ENCODE measurements at regions not wholly inside any gene's neighbourhood (a gene's known extent, or its start where the extent isn't known, plus 50 kb on each side); places are given as distances from the start of the nearest gene placed in this dataset.

- no peaks in the 10 kb centered on the region for H3K36me3 ChIP-seq (ENCODE audit: control insufficient read depth, low read depth, low read length)
- H3K4me1 ChIP-seq (ENCODE audit: control insufficient read depth, low read depth, low read length) = no peaks in the 10 kb centered on the region
- H3K4me3 ChIP-seq (ENCODE audit: low read length) = no peak overlapping the region
- no peak overlapping the region for H3K27ac ChIP-seq (ENCODE audit: low read length)
- H3K9ac ChIP-seq (ENCODE audit: low read length) = no peak overlapping the region
- no peaks in the 10 kb centered on the region for H3K9me3 ChIP-seq (ENCODE audit: control insufficient read depth, low read depth, low read length)
- H3K27me3 ChIP-seq (ENCODE audit: control insufficient read depth, insufficient read depth, low read length) = no peaks in the 10 kb centered on the region
Observed at GRCh38 chr18:22021701-22022100, 147.7 kb upstream of the GATA6 start.

DNA sequence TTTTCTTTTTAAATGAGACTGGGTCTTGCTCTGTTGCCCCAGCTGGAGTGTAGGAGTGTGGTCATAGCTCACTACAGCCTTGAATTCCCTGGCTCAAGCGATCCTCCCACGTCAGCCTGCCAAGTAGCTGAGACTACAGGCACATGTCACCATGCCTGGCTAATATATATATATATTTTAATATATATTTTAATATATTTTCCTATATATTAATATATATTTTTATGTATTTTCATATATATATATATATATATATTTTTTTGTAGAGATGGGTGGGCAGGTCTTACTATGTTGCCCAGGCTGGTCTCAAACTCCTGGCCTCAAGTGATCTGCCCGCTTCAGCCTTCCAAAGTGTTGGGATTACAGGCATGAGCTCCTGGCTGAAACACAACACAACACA, 144.5 kb upstream of the GATA6 start:
- H3K4me3 ChIP-seq (ENCODE audit: low read length) = no peak overlapping the region
- no peaks in the 10 kb centered on the region for H3K27me3 ChIP-seq (ENCODE audit: control insufficient read depth, insufficient read depth, low read length)
- no peaks in the 10 kb centered on the region for H3K36me3 ChIP-seq (ENCODE audit: control insufficient read depth, low read depth, low read length)
- no peak overlapping the region for H3K27ac ChIP-seq (ENCODE audit: low read length)
- H3K4me1 ChIP-seq (ENCODE audit: control insufficient read depth, low read depth, low read length) = no peaks in the 10 kb centered on the region
- H3K9me3 ChIP-seq (ENCODE audit: control insufficient read depth, low read depth, low read length) = no peaks in the 10 kb centered on the region
- H3K9ac ChIP-seq (ENCODE audit: low read length) = no peak overlapping the region

DNA sequence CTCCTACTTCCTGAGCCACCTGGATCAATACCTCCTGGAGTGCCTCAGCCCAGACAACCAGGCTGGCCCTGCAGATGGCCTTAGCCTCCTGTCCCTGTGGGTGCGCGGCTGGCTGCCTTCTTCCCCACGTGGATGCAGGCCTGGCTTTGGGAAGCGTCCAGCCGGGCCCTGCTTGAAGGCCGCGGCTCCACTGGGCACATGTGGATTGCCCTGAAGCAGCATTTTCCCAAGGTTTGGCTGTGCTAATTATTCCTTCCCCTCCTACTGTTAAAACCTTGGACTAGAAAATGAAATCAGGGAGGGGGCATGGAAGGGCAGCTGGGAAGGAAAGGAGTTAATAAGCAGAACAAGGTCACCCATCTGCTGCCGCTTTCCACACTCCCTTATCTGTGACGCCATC, 143.0 kb upstream of the GATA6 start:
- Histone ChIP-seq H3K4me3 (ENCODE audit: low read length) (no peak overlapping the region), H3K36me3 (ENCODE audit: control insufficient read depth, low read depth, low read length) (no peaks in the 10 kb centered on the region), H3K27ac (ENCODE audit: low read length) (no peak overlapping the region), H3K27me3 (ENCODE audit: control insufficient read depth, insufficient read depth, low read length) (no peaks in the 10 kb centered on the region), H3K9me3 (ENCODE audit: control insufficient read depth, low read depth, low read length) (no peaks in the 10 kb centered on the region), H3K4me1 (ENCODE audit: control insufficient read depth, low read depth, low read length) (no peaks in the 10 kb centered on the region), H3K9ac (ENCODE audit: low read length) (no peak overlapping the region)

- Histone ChIP-seq H3K9ac (ENCODE audit: low read length) (no peak overlapping the region), H3K9me3 (ENCODE audit: control insufficient read depth, low read depth, low read length) (no peaks in the 10 kb centered on the region), H3K27me3 (ENCODE audit: control insufficient read depth, insufficient read depth, low read length) (no peaks in the 10 kb centered on the region), H3K4me1 (ENCODE audit: control insufficient read depth, low read depth, low read length) (no peaks in the 10 kb centered on the region), H3K27ac (ENCODE audit: low read length) (no peak overlapping the region), H3K4me3 (ENCODE audit: low read length) (no peak overlapping the region), H3K36me3 (ENCODE audit: control insufficient read depth, low read depth, low read length) (no peaks in the 10 kb centered on the region)
Observed at GRCh38 chr18:22026889-22027288, 142.5 kb upstream of the GATA6 start.

DNA sequence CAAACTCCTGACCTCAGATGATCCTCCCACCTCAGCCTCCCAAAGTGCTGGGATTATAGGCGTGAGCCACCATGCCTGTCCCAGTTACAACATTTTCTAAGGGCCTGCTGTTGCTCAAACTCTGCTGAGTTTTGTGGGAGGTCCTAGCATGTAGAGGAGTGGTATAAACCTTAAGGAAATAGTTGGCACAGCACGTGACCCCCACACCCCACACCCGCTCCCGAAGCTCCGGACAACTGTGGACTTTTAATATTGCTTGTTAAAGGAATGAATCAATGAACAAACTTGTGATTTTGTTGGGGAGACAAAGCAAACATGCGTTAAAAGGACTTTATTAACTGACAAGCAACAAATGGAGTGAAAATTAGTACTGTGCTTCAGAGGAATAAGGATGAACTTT, 137.8 kb upstream of the GATA6 start:
- Histone ChIP-seq H3K4me3 (ENCODE audit: low read length) (no peak overlapping the region), H3K4me1 (ENCODE audit: control insufficient read depth, low read depth, low read length) (peaks cover 9% of the 10 kb centered on the region), H3K27me3 (ENCODE audit: control insufficient read depth, insufficient read depth, low read length) (no peaks in the 10 kb centered on the region), H3K27ac (ENCODE audit: low read length) (no peak overlapping the region), H3K9me3 (ENCODE audit: control insufficient read depth, low read depth, low read length) (no peaks in the 10 kb centered on the region), H3K36me3 (ENCODE audit: control insufficient read depth, low read depth, low read length) (no peaks in the 10 kb centered on the region), H3K9ac (ENCODE audit: low read length) (no peak overlapping the region)

GRCh38 chr18:22032392-22032961, 136.9 kb upstream of the GATA6 start:
- H3K9ac ChIP-seq (ENCODE audit: low read length) = no peak overlapping the region
- no peaks in the 10 kb centered on the region for H3K9me3 ChIP-seq (ENCODE audit: control insufficient read depth, low read depth, low read length)
- no peak overlapping the region for H3K27ac ChIP-seq (ENCODE audit: low read length)
- no peaks in the 10 kb centered on the region for H3K27me3 ChIP-seq (ENCODE audit: control insufficient read depth, insufficient read depth, low read length)
- H3K36me3 ChIP-seq (ENCODE audit: control insufficient read depth, low read depth, low read length) = no peaks in the 10 kb centered on the region
- H3K4me1 ChIP-seq (ENCODE audit: control insufficient read depth, low read depth, low read length) = peaks cover 9% of the 10 kb centered on the region
- H3K4me3 ChIP-seq (ENCODE audit: low read length) = no peak overlapping the region

GRCh38 chr18:22033085-22033484, 136.3 kb upstream of the GATA6 start:
- H3K36me3 ChIP-seq (ENCODE audit: control insufficient read depth, low read depth, low read length) = no peaks in the 10 kb centered on the region
- H3K27me3 ChIP-seq (ENCODE audit: control insufficient read depth, insufficient read depth, low read length) = no peaks in the 10 kb centered on the region
- no peak overlapping the region for H3K27ac ChIP-seq (ENCODE audit: low read length)
- no peak overlapping the region for H3K4me3 ChIP-seq (ENCODE audit: low read length)
- peaks cover 9% of the 10 kb centered on the region for H3K4me1 ChIP-seq (ENCODE audit: control insufficient read depth, low read depth, low read length)
- H3K9ac ChIP-seq (ENCODE audit: low read length) = no peak overlapping the region
- no peaks in the 10 kb centered on the region for H3K9me3 ChIP-seq (ENCODE audit: control insufficient read depth, low read depth, low read length)

DNA sequence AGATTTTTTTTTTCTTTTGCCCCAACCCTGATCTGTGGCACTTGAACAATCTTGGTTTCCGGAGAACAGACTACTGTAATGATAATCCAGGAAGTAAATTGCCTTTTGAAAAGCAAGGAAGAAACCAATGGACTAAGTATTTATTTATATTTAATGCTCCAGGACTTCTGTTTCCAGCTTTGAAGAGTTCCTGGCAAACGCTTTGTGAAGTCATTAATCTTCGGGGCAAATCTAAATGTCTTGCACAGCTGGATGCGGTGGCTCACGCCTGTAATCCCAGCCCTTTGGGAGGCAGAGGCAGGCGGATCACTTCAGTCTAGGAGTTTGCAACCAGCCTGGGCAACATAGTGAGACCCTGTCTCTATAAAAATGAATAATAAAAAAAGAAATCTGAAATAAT, 135.1 kb upstream of the GATA6 start:
- Histone ChIP-seq H3K36me3 (ENCODE audit: control insufficient read depth, low read depth, low read length) (no peaks in the 10 kb centered on the region), H3K4me1 (ENCODE audit: control insufficient read depth, low read depth, low read length) (peaks cover 9% of the 10 kb centered on the region), H3K4me3 (ENCODE audit: low read length) (no peak overlapping the region), H3K9me3 (ENCODE audit: control insufficient read depth, low read depth, low read length) (no peaks in the 10 kb centered on the region), H3K27ac (ENCODE audit: low read length) (no peak overlapping the region), H3K27me3 (ENCODE audit: control insufficient read depth, insufficient read depth, low read length) (no peaks in the 10 kb centered on the region), H3K9ac (ENCODE audit: low read length) (no peak overlapping the region)

GRCh38 chr18:22040533-22040932, 128.9 kb upstream of the GATA6 start:
- no peak overlapping the region for H3K27ac ChIP-seq (ENCODE audit: low read length)
- H3K9me3 ChIP-seq (ENCODE audit: control insufficient read depth, low read depth, low read length) = no peaks in the 10 kb centered on the region
- no peak overlapping the region for H3K9ac ChIP-seq (ENCODE audit: low read length)
- no peaks in the 10 kb centered on the region for H3K27me3 ChIP-seq (ENCODE audit: control insufficient read depth, insufficient read depth, low read length)
- H3K36me3 ChIP-seq (ENCODE audit: control insufficient read depth, low read depth, low read length) = no peaks in the 10 kb centered on the region
- H3K4me1 ChIP-seq (ENCODE audit: control insufficient read depth, low read depth, low read length) = no peaks in the 10 kb centered on the region
- H3K4me3 ChIP-seq (ENCODE audit: low read length) = no peak overlapping the region

- no peaks in the 10 kb centered on the region for H3K4me1 ChIP-seq (ENCODE audit: control insufficient read depth, low read depth, low read length)
- no peak overlapping the region for H3K27ac ChIP-seq (ENCODE audit: low read length)
- H3K9ac ChIP-seq (ENCODE audit: low read length) = no peak overlapping the region
- H3K36me3 ChIP-seq (ENCODE audit: control insufficient read depth, low read depth, low read length) = no peaks in the 10 kb centered on the region
- no peaks in the 10 kb centered on the region for H3K27me3 ChIP-seq (ENCODE audit: control insufficient read depth, insufficient read depth, low read length)
- no peaks in the 10 kb centered on the region for H3K9me3 ChIP-seq (ENCODE audit: control insufficient read depth, low read depth, low read length)
- H3K4me3 ChIP-seq (ENCODE audit: low read length) = no peak overlapping the region
Observed at GRCh38 chr18:22043837-22044236, 125.6 kb upstream of the GATA6 start.

DNA sequence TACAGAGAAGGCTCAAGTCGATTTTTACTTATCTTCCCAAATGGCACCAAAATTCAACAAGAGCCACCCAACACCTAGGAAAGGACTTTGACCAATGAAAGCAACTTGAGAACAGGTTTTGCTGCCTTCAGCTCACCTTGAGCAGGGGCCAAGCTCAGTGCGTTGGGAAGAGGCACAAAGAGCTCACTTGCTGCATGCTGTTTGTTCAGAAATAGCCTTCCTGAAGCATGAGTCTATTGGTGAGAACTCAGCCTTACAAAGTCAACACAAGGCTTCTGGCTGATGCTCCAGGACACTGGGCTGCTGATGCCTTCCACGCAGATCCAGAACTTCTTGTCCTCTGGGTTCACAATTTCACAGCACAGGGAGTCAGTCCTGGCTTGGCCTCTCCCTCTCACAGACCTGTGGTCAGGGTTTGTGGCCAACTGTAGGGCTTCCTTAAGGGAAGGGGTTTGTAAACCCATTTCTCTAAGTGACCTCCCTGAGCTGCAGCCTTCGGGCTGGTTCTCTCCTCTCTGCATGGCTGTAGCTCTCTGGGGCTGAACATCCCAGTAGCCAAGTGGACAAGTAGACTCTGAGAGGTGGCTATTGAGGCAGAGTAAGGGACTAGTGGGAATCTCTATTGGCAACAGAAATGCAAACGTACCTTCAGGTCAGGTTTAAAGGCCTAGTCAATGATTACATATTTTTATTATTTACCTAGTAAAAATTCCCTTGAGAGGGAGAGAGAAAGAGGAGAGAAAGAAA, 124.7 kb upstream of the GATA6 start:
- H3K4me3 ChIP-seq (ENCODE audit: low read length) = no peak overlapping the region
- no peak overlapping the region for H3K9ac ChIP-seq (ENCODE audit: low read length)
- H3K36me3 ChIP-seq (ENCODE audit: control insufficient read depth, low read depth, low read length) = no peaks in the 10 kb centered on the region
- H3K4me1 ChIP-seq (ENCODE audit: control insufficient read depth, low read depth, low read length) = no peaks in the 10 kb centered on the region
- H3K27me3 ChIP-seq (ENCODE audit: control insufficient read depth, insufficient read depth, low read length) = no peaks in the 10 kb centered on the region
- H3K27ac ChIP-seq (ENCODE audit: low read length) = no peak overlapping the region
- no peaks in the 10 kb centered on the region for H3K9me3 ChIP-seq (ENCODE audit: control insufficient read depth, low read depth, low read length)

- no peak overlapping the region for H3K27ac ChIP-seq (ENCODE audit: low read length)
- H3K27me3 ChIP-seq (ENCODE audit: control insufficient read depth, insufficient read depth, low read length) = no peaks in the 10 kb centered on the region
- H3K4me3 ChIP-seq (ENCODE audit: low read length) = no peak overlapping the region
- H3K9me3 ChIP-seq (ENCODE audit: control insufficient read depth, low read depth, low read length) = no peaks in the 10 kb centered on the region
- H3K36me3 ChIP-seq (ENCODE audit: control insufficient read depth, low read depth, low read length) = no peaks in the 10 kb centered on the region
- H3K4me1 ChIP-seq (ENCODE audit: control insufficient read depth, low read depth, low read length) = no peaks in the 10 kb centered on the region
- H3K9ac ChIP-seq (ENCODE audit: low read length) = no peak overlapping the region
Observed at GRCh38 chr18:22045221-22045918, 124.0 kb upstream of the GATA6 start.
